ENCODE measurements at regions not wholly inside any gene's neighbourhood (a gene's known extent, or its start where the extent isn't known, plus 50 kb on each side); places are given as distances from the start of the nearest gene placed in this dataset.

DNA sequence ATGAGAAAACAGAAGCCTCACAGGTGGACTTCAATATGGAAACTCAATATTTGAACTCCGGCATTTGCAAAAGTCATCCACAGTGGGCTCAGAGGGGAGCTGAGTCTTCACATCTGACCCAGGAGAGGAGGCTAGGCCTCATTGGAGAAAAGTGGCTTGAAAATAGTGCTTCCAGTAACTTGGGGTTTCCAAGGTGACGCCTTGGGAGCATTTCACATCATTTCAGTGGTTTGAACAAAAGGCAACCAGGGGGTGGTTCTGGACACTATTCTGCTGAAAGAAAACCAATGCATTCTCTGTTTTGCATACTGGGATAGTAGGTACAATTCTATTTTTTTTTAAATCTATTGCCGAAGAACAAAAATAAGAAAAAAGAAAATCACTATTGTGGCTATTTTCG is 599.2 kb upstream of the POM121L12 start:
- TF ChIP-seq CTCF (IDR thresholded peaks at IDR 0.05; ENCODE audit: insufficient read depth, low read depth, low read length) (no peak), EZH2 (IDR thresholded peaks at IDR 0.05; ENCODE audit: insufficient read depth, low read length) (no peak)

Data from astrocyte (in vitro differentiated cells and primary cell).